CD4-positive, alpha-beta T cell treated with Interleukin-10 for 1 hour (primary cell): ENCODE measurements at regions not wholly inside any gene's neighbourhood (a gene's known extent, or its start where the extent isn't known, plus 50 kb on each side); places are given as distances from the start of the nearest gene placed in this dataset.
A peak's percentile ranks its signal among the peaks of the same experiment; 100 is the strongest.

Source experiments
- DNase-seq: peaks from one replicate; pipeline ENCODE4 v3.0.0-alpha.2; 2020

- no peak for DNase-seq
Measured at GRCh38 chr21:25422610-25423608, 184.4 kb downstream of the MRPL39 start.

GRCh38 chr21:25421321-25422028, 185.8 kb downstream of the MRPL39 start:
- DNase-seq, result peak; percentile 80

GRCh38 chr21:25420831-25421230, 186.4 kb downstream of the MRPL39 start:
- no peak for DNase-seq

- DNase-seq, result no peak
Measured at GRCh38 chr21:25416669-25417068, 190.6 kb downstream of the MRPL39 start.

GRCh38 chr21:25412100-25412499, 195.2 kb downstream of the MRPL39 start:
- DNase-seq, result no peak

GRCh38 chr21:25409978-25410377, 197.3 kb downstream of the MRPL39 start:
- no peak for DNase-seq

GRCh38 chr21:25408666-25409065, 198.6 kb downstream of the MRPL39 start:
- DNase-seq, result no peak

- no peak for DNase-seq
Measured at GRCh38 chr21:25406887-25407579, 200.2 kb downstream of the MRPL39 start.

- DNase-seq, result no peak
Measured at GRCh38 chr21:25405984-25406383, 201.3 kb downstream of the MRPL39 start.

- DNase-seq, result no peak
Measured at GRCh38 chr21:25402134-25402961, 204.9 kb downstream of the MRPL39 start.

GRCh38 chr21:25400427-25400826, 206.9 kb downstream of the MRPL39 start:
- no peak for DNase-seq

- DNase-seq, result no peak
Measured at GRCh38 chr21:25398630-25399029, 208.7 kb downstream of the MRPL39 start.

GRCh38 chr21:25396135-25396711, 211.1 kb downstream of the MRPL39 start:
- peak; percentile 16 for DNase-seq

GRCh38 chr21:25391777-25392176, 215.5 kb downstream of the MRPL39 start:
- DNase-seq, result no peak

- DNase-seq, result no peak
Measured at GRCh38 chr21:25390701-25391100, 216.6 kb downstream of the MRPL39 start.

- DNase-seq, result no peak
Measured at GRCh38 chr21:25387665-25388064, 219.6 kb downstream of the MRPL39 start.

- peak; percentile 37 for DNase-seq
Measured at GRCh38 chr21:25385911-25386474, 221.3 kb downstream of the MRPL39 start.

- DNase-seq, result no peak
Measured at GRCh38 chr21:25385341-25385740, 221.9 kb downstream of the MRPL39 start.

GRCh38 chr21:25384782-25385181, 222.5 kb downstream of the MRPL39 start:
- DNase-seq, result no peak

- no peak for DNase-seq
Measured at GRCh38 chr21:25383545-25383944, 223.7 kb downstream of the MRPL39 start.

GRCh38 chr21:25381936-25382452, 225.3 kb downstream of the MRPL39 start:
- DNase-seq, result no peak
